Kidney (tissue), 13 donors: ENCODE measurements at regions not wholly inside any gene's neighbourhood (a gene's known extent, or its start where the extent isn't known, plus 50 kb on each side); places are given as distances from the start of the nearest gene placed in this dataset.

Experiments
- DNase-seq, 5 donors: peaks; one replicate each; pipeline ENCODE4 v3.0.0-alpha.2; 2013 to 2020
- FAIRE-seq: peaks from 2 replicates; lab custom pipeline; 2012; peaks lifted over from hg19 to GRCh38; lab: Jason Lieb, UNC
- H3K27ac ChIP-seq, 2 donors: one replicate each; pipeline ENCODE4 v1.7.0; 2013; ENCODE audit warnings: low read depth in 2 of 2, low read length in 2 of 2, inconsistent platforms in 1 of 2
- H3K27me3 ChIP-seq: one replicate; pipeline ENCODE4 v1.7.1; 2013; ENCODE audit warnings: low read length, inconsistent platforms; ENCODE audit not compliant: control insufficient read depth, insufficient read depth
- H3K36me3 ChIP-seq, 3 donors: one replicate each; pipeline versions ENCODE4 v1.7.0 to v1.7.1; 2013; ENCODE audit warnings: low read length in 3 of 3, control low read depth in 1 of 3, inconsistent platforms in 1 of 3; ENCODE audit not compliant: insufficient read depth in 3 of 3, control insufficient read depth in 2 of 3
- H3K4me1 ChIP-seq, 3 donors: one replicate each; pipeline versions ENCODE4 v1.7.0 to v1.7.1; 2013; ENCODE audit warnings: low read length in 3 of 3, inconsistent platforms in 1 of 3, low read depth in 1 of 3; ENCODE audit not compliant: control insufficient read depth in 2 of 3, insufficient read depth in 2 of 3
- H3K4me3 ChIP-seq, 3 donors: one replicate each; pipeline versions ENCODE4 v1.7.0 to v1.8.1; 2013; ENCODE audit warnings: low read length in 3 of 3, control low read depth in 1 of 3, inconsistent platforms in 1 of 3
- H3K9ac ChIP-seq, 3 donors: one replicate each; pipeline versions ENCODE4 v1.7.0 to v1.7.1; 2013; ENCODE audit warnings: low read length in 3 of 3, control low read depth in 1 of 3, inconsistent platforms in 1 of 3
- H3K9me3 ChIP-seq, 3 donors: one replicate each; pipeline versions ENCODE4 v1.7.0 to v1.7.1; 2013; ENCODE audit warnings: low read length in 3 of 3, control low read depth in 1 of 3, inconsistent platforms in 1 of 3; ENCODE audit not compliant: control insufficient read depth in 2 of 3, insufficient read depth in 1 of 3
- CTCF ChIP-seq: IDR thresholded peaks from 3 replicates; pipeline ENCODE4 v1.5.1; 2012; ENCODE audit warnings: mild to moderate bottlenecking, moderate library complexity, borderline replicate concordance; ENCODE audit not compliant: insufficient read depth; ENCODE audit errors: extremely low read depth
- intact Hi-C: fragments of 100-400 bp; cut with DNase I; formaldehyde crosslinking; loops from one replicate; pipeline ENCODE4 v1.11.1; 2022
- donor health status: control.
- donor health status: control.
- donor health status: control.
- donor health status: control.
- donor health status: control.
- donor health status: DM: yes; HTN: yes; CAD: no.
- donor health status: Normal renal cell carcinoma (clear cell type).

- no peak for TF ChIP-seq CTCF
- Histone ChIP-seq H3K36me3 (no peaks in the 10 kb centered on the region), H3K9me3 (no peaks in the 10 kb centered on the region), H3K27me3 (no peaks in the 10 kb centered on the region), H3K4me3 (no peak overlapping the region), H3K9ac (no peak overlapping the region), H3K27ac (no peak overlapping the region), H3K4me1 (no peaks in the 10 kb centered on the region)
- no peak for DNase-seq
- intact Hi-C loops, result no loop called here
- FAIRE-seq, result no peak
These were observed 195.9 kb upstream of the LRRN1 start for GRCh38 chr3:3603351-3603750.

- no peak overlapping the region for H3K9ac ChIP-seq
- no peak overlapping the region for H3K4me3 ChIP-seq
- intact Hi-C loops, result no loop called here
- no peaks in the 10 kb centered on the region for H3K36me3 ChIP-seq
- no peaks in the 10 kb centered on the region for H3K27me3 ChIP-seq
- no peaks in the 10 kb centered on the region for H3K4me1 ChIP-seq
- H3K27ac ChIP-seq, result no peak overlapping the region
- TF ChIP-seq CTCF, result no peak
- DNase-seq, result no peak
- no peak for FAIRE-seq
- H3K9me3 ChIP-seq, result no peaks in the 10 kb centered on the region
These were observed 198.4 kb upstream of the LRRN1 start for GRCh38 chr3:3600665-3601340.

- no peak overlapping the region for H3K27ac ChIP-seq
- no peak overlapping the region for H3K4me3 ChIP-seq
- no peak for FAIRE-seq
- no peak for DNase-seq
- intact Hi-C loops, result no loop called here
- no peaks in the 10 kb centered on the region for H3K9me3 ChIP-seq
- no peaks in the 10 kb centered on the region for H3K4me1 ChIP-seq
- TF ChIP-seq CTCF, result no peak
- H3K27me3 ChIP-seq, result no peaks in the 10 kb centered on the region
- H3K36me3 ChIP-seq, result no peaks in the 10 kb centered on the region
- H3K9ac ChIP-seq, result no peak overlapping the region
These were observed 200.2 kb upstream of the LRRN1 start for GRCh38 chr3:3599016-3599415.

- H3K27me3 ChIP-seq, result no peaks in the 10 kb centered on the region
- no peaks in the 10 kb centered on the region for H3K4me1 ChIP-seq
- DNase-seq (no peak), FAIRE-seq (no peak)
- TF ChIP-seq CTCF, result no peak
- intact Hi-C loops, result no loop called here
- H3K9me3 ChIP-seq, result peaks cover 0 to 3% (median 0%) of the 10 kb centered on the region in 3 donors
- no peak overlapping the region for H3K27ac ChIP-seq
- H3K4me3 ChIP-seq, result no peak overlapping the region
- H3K9ac ChIP-seq, result no peak overlapping the region
- H3K36me3 ChIP-seq, result no peaks in the 10 kb centered on the region
These were observed 204.2 kb upstream of the LRRN1 start for GRCh38 chr3:3594986-3595385.
